ENCODE measurements at regions not wholly inside any gene's neighbourhood (a gene's known extent, or its start where the extent isn't known, plus 50 kb on each side); places are given as distances from the start of the nearest gene placed in this dataset.

DNA sequence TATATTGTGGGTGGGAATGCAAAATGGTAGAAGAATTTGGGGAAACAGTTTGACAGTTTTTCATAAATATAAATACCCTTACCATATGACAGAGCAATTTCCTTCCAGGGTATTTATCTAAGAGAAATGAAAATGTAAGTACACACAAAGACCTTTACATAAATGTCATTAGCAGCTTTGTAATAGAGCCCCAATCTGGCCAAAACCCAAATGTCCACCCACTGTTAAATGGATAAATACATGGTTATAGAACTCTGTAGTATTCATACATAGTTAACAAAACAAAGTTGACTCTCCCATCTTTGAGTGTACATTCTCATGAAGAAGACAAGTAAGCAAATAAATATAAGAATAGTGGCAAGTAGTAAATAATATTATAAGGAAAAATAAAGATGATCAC lies 514.8 kb upstream of the NOX3 start:
- TF ChIP-seq, protein P1, sequence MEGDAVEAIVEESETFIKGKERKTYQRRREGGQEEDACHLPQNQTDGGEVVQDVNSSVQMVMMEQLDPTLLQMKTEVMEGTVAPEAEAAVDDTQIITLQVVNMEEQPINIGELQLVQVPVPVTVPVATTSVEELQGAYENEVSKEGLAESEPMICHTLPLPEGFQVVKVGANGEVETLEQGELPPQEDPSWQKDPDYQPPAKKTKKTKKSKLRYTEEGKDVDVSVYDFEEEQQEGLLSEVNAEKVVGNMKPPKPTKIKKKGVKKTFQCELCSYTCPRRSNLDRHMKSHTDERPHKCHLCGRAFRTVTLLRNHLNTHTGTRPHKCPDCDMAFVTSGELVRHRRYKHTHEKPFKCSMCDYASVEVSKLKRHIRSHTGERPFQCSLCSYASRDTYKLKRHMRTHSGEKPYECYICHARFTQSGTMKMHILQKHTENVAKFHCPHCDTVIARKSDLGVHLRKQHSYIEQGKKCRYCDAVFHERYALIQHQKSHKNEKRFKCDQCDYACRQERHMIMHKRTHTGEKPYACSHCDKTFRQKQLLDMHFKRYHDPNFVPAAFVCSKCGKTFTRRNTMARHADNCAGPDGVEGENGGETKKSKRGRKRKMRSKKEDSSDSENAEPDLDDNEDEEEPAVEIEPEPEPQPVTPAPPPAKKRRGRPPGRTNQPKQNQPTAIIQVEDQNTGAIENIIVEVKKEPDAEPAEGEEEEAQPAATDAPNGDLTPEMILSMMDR (IDR thresholded peaks at IDR 0.05; ENCODE audit: low read depth, low read length), result no peak
- TF ChIP-seq EZH2phosphoT487 (IDR thresholded peaks at IDR 0.05; ENCODE audit: low read depth), result no peak
